Neural cell (in vitro differentiated cells): ENCODE measurements at regions not wholly inside any gene's neighbourhood (a gene's known extent, or its start where the extent isn't known, plus 50 kb on each side); places are given as distances from the start of the nearest gene placed in this dataset.

ENCODE experiments used
- EP300 ChIP-seq: fragments of 450-650 bp; conservative IDR thresholded peaks from 2 replicates; pipeline ENCODE4 v1.6.1; 2014; ENCODE audit warnings: antibody characterized with exemption, mild to moderate bottlenecking, moderate library complexity; ENCODE audit not compliant: poor library complexity, severe bottlenecking
- EZH2 ChIP-seq: fragments of 200-600, 300-800 bp; shearing (Covaris generic), sonication (generic); IDR thresholded peaks from 2 replicates; pipeline ENCODE4 v1.6.1; 2014; ENCODE audit warnings: antibody characterized with exemption, low read length, borderline replicate concordance, mild to moderate bottlenecking; ENCODE audit not compliant: insufficient read depth, poor library complexity, severe bottlenecking
- MXI1 ChIP-seq: fragments of 450-650 bp; conservative IDR thresholded peaks from 2 replicates; pipeline ENCODE4 v1.6.1; 2014; ENCODE audit warnings: antibody characterized with exemption, mild to moderate bottlenecking; ENCODE audit not compliant: poor library complexity, severe bottlenecking
- POLR2AphosphoS5 ChIP-seq: IDR thresholded peaks from 2 replicates; pipeline ENCODE4 v1.6.1; 2012
- RAD21 ChIP-seq: fragments of 450-650 bp; conservative IDR thresholded peaks from 2 replicates; pipeline ENCODE4 v1.6.1; 2014; ENCODE audit warnings: antibody characterized with exemption, mild to moderate bottlenecking, moderate library complexity
- REST ChIP-seq: IDR thresholded peaks from 2 replicates; pipeline ENCODE4 v1.6.1; 2012; ENCODE audit warnings: borderline replicate concordance
- SMC3 ChIP-seq: fragments of 450-650 bp; conservative IDR thresholded peaks from 2 replicates; pipeline ENCODE4 v1.6.1; 2014; ENCODE audit warnings: antibody characterized with exemption, mild to moderate bottlenecking, moderate library complexity; ENCODE audit not compliant: poor library complexity
- TAF1 ChIP-seq: IDR thresholded peaks from 2 replicates; pipeline ENCODE4 v1.6.1; 2012; ENCODE audit warnings: low read depth
- TF ChIP-seq, protein P1 (sequence below): fragments of 450-650 bp; IDR thresholded peaks from 2 replicates; pipeline ENCODE4 v1.5.1; 2014; ENCODE audit warnings: antibody characterized with exemption, mild to moderate bottlenecking, moderate library complexity; ENCODE audit not compliant: poor library complexity, severe bottlenecking

- TF ChIP-seq EZH2 (no peak), SMC3 (no peak), REST (no peak), RAD21 (no peak), EP300 (no peak), POLR2AphosphoS5 (no peak), MXI1 (no peak), TAF1 (no peak)
- TF ChIP-seq, protein P1, sequence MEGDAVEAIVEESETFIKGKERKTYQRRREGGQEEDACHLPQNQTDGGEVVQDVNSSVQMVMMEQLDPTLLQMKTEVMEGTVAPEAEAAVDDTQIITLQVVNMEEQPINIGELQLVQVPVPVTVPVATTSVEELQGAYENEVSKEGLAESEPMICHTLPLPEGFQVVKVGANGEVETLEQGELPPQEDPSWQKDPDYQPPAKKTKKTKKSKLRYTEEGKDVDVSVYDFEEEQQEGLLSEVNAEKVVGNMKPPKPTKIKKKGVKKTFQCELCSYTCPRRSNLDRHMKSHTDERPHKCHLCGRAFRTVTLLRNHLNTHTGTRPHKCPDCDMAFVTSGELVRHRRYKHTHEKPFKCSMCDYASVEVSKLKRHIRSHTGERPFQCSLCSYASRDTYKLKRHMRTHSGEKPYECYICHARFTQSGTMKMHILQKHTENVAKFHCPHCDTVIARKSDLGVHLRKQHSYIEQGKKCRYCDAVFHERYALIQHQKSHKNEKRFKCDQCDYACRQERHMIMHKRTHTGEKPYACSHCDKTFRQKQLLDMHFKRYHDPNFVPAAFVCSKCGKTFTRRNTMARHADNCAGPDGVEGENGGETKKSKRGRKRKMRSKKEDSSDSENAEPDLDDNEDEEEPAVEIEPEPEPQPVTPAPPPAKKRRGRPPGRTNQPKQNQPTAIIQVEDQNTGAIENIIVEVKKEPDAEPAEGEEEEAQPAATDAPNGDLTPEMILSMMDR, result no peak
Observed at GRCh38 chr13:89694451-89694850, 1653.0 kb upstream of the MIR17HG start.
